HFFc6 (cell line): ENCODE measurements at regions not wholly inside any gene's neighbourhood (a gene's known extent, or its start where the extent isn't known, plus 50 kb on each side); places are given as distances from the start of the nearest gene placed in this dataset.

Experiments used
- DNase-seq: peaks from one replicate; pipeline ENCODE4 v3.0.0-alpha.2; 2018
- H3K27ac Mint-ChIP-seq: 2 replicates; pipeline ENCODE4 v1.8.0; 2020; ENCODE audit warnings: mild to moderate bottlenecking, mixed read lengths
- H3K27me3 Mint-ChIP-seq: 2 replicates; pipeline ENCODE4 v1.8.0; 2021; ENCODE audit warnings: mild to moderate bottlenecking, moderate library complexity, mixed read lengths; ENCODE audit not compliant: insufficient read depth
- H3K36me3 Mint-ChIP-seq: 2 replicates; pipeline ENCODE4 v1.8.0; 2021; ENCODE audit warnings: low read depth, mixed read lengths
- H3K4me1 Mint-ChIP-seq: 2 replicates; pipeline ENCODE4 v1.8.0; 2020; ENCODE audit warnings: low read depth, mixed read lengths
- H3K4me3 Mint-ChIP-seq: 2 replicates; pipeline ENCODE4 v1.8.0; 2020; ENCODE audit warnings: mild to moderate bottlenecking, moderate library complexity, mixed read lengths
- H3K9me3 Mint-ChIP-seq: 2 replicates; pipeline ENCODE4 v1.8.0; 2020; ENCODE audit warnings: mild to moderate bottlenecking, mixed read lengths
- TF ChIP-seq, protein P1 (sequence below): fragments of 200-600 bp; sonication (generic); IDR thresholded peaks from 2 replicates; pipeline ENCODE4 v1.5.0; 2021; ENCODE audit warnings: antibody characterized with exemption, mild to moderate bottlenecking

DNA sequence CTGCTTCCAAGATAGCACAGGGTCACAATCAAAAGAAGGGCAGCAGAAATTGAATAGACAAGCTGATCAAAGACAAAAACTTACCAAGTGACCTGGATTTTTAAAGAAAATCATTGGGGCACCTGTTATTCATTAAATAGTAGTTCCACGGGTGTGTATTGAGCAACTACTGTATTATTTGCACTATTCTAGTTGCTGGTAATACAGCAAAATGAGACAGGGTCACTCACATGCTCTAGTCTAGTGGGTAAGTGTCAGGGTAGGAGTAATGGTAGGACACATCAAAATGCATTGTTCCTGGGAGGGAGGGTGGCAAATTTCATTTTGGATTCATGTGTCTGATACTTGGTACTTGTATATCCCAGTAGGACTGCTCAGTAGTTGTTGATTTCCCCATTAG lies 127.9 kb downstream of the SQOR start:
- H3K9me3 Mint-ChIP-seq: peaks cover 4% of the 10 kb centered on the region; the same call in 1 of the 2 replicates
- H3K27ac Mint-ChIP-seq: no peak overlapping the region
- TF ChIP-seq, protein P1, sequence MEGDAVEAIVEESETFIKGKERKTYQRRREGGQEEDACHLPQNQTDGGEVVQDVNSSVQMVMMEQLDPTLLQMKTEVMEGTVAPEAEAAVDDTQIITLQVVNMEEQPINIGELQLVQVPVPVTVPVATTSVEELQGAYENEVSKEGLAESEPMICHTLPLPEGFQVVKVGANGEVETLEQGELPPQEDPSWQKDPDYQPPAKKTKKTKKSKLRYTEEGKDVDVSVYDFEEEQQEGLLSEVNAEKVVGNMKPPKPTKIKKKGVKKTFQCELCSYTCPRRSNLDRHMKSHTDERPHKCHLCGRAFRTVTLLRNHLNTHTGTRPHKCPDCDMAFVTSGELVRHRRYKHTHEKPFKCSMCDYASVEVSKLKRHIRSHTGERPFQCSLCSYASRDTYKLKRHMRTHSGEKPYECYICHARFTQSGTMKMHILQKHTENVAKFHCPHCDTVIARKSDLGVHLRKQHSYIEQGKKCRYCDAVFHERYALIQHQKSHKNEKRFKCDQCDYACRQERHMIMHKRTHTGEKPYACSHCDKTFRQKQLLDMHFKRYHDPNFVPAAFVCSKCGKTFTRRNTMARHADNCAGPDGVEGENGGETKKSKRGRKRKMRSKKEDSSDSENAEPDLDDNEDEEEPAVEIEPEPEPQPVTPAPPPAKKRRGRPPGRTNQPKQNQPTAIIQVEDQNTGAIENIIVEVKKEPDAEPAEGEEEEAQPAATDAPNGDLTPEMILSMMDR: no peak
- H3K4me3 Mint-ChIP-seq: no peak overlapping the region
- H3K27me3 Mint-ChIP-seq: no peaks in the 10 kb centered on the region; the same call in 1 of the 2 replicates
- H3K36me3 Mint-ChIP-seq: no peaks in the 10 kb centered on the region
- no peaks in the 10 kb centered on the region for H3K4me1 Mint-ChIP-seq
- DNase-seq: no peak

DNA sequence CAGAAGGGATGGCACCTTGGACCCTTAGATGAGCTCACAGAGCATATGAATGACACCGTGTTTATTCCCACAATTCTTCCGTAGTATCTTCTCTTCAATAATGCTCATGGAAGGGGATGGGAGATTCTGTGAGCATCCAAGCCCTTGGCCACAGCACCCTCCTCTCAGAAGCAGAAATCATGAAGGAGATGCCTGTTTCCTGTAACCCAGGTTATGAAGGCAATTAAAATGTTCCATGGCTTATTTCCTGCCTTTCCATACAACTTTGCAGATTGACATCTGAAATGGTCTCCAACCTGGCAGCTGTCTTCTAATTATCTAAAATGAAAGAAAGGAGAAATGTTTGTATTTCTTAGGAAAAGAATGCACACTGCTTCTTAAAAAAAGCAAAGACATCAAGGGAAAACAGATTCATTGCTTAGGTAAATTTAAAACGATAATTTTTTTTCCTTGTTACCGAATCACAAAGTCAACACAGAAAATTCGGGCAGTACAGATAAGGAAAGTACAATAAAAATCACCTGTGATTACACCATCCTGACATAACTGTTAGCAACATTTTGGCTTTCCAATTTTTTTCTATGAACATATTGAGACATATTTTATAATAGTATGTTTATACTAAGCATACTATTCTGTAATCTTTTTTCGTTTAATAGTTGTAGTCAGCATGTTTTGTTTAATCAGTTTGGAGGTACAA lies 128.5 kb downstream of the SQOR start:
- Mint-ChIP-seq H3K9me3 (peaks cover 4% of the 10 kb centered on the region; the same call in 1 of the 2 replicates), H3K36me3 (no peaks in the 10 kb centered on the region), H3K27ac (no peak overlapping the region), H3K27me3 (no peaks in the 10 kb centered on the region; the same call in 1 of the 2 replicates), H3K4me3 (no peak overlapping the region), H3K4me1 (no peaks in the 10 kb centered on the region)
- TF ChIP-seq, protein P1: no peak
- no peak for DNase-seq

DNA sequence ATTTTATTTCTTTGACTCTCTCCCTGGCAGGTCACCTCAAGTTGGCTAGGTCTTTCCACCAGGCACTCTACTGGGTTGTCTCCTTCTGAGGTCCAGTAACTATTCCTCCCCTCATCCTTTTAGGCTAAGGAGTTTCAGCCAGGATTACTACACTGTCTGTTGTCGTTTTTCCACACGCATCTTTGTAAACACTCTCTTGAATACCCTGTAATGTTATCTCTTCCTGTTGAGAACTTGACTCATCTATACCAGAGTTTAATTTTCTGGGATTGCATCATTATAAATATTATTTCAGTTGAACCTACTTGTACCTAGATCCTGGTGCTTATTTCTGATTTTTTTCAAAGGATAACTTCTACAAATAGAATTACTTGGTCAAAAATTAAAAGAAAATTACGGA lies 138.3 kb downstream of the SQOR start:
- no peak overlapping the region for H3K4me3 Mint-ChIP-seq
- no peaks in the 10 kb centered on the region for H3K4me1 Mint-ChIP-seq
- H3K27me3 Mint-ChIP-seq: no peaks in the 10 kb centered on the region; the same call in none of the 2 replicates
- DNase-seq: no peak
- no peaks in the 10 kb centered on the region for H3K9me3 Mint-ChIP-seq
- H3K36me3 Mint-ChIP-seq: no peaks in the 10 kb centered on the region
- no peak overlapping the region for H3K27ac Mint-ChIP-seq
- TF ChIP-seq, protein P1: no peak

DNA sequence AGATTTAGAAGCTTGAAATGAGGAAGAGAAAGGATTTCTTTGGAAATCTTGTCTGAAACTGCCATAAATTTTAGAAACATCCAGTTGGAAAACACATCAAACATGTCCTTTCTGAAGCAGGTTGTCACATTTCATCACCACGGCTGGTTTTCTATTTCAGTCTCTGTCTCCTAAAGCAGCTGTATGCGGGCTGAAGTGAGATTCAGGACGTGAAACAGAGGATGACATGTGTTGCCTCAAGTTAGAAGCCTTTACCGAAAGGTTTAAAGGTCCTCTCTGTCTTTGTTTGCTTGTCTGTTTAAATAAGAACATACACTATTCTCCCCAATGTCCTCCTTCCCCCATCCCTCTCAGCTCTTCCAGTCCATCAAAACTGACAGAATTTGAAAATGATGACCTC lies 141.9 kb downstream of the SQOR start:
- no peaks in the 10 kb centered on the region for H3K36me3 Mint-ChIP-seq
- TF ChIP-seq, protein P1: no peak
- H3K9me3 Mint-ChIP-seq: no peaks in the 10 kb centered on the region
- no peaks in the 10 kb centered on the region; the same call in none of the 2 replicates for H3K27me3 Mint-ChIP-seq
- no peaks in the 10 kb centered on the region for H3K4me1 Mint-ChIP-seq
- no peak overlapping the region for H3K27ac Mint-ChIP-seq
- H3K4me3 Mint-ChIP-seq: no peak overlapping the region
- no peak for DNase-seq

DNA sequence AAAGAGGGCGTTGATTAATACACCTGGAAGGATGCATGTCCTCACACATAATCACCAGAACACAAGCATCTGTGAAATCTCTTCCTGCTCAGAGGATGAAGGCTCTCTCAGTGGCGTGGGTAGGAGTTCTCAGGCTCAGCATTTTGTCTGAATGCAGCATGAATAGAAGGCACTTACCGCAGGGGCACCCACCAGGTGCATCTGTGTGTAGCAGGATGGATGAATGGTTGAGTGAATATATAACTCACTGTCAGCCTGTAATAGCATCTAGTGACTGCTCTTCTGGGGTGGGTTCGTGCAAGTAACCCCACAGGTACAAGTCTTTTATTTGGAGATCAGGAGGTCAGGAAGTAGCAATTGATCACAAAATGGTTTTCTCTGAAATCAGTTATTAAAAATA lies 143.0 kb downstream of the SQOR start:
- no peak for DNase-seq
- no peaks in the 10 kb centered on the region for H3K4me1 Mint-ChIP-seq
- H3K27ac Mint-ChIP-seq: no peak overlapping the region
- TF ChIP-seq, protein P1: no peak
- peaks cover 5% of the 10 kb centered on the region for H3K27me3 Mint-ChIP-seq
- no peaks in the 10 kb centered on the region for H3K9me3 Mint-ChIP-seq
- no peak overlapping the region for H3K4me3 Mint-ChIP-seq
- H3K36me3 Mint-ChIP-seq: no peaks in the 10 kb centered on the region
